Stimulated activated CD8-positive, alpha-beta memory T cell treated with anti-CD3 and anti-CD28 coated beads, Interleukin-2, amount 100 ng/mL, for 48 hours (primary cell): ENCODE measurements at regions not wholly inside any gene's neighbourhood (a gene's known extent, or its start where the extent isn't known, plus 50 kb on each side); places are given as distances from the start of the nearest gene placed in this dataset.

Source experiments
- DNase-seq, 2 donors: peaks; one replicate each; pipeline ENCODE4 v3.0.0-alpha.2; 2020; ENCODE audit warnings: low read depth in 2 of 2

DNA sequence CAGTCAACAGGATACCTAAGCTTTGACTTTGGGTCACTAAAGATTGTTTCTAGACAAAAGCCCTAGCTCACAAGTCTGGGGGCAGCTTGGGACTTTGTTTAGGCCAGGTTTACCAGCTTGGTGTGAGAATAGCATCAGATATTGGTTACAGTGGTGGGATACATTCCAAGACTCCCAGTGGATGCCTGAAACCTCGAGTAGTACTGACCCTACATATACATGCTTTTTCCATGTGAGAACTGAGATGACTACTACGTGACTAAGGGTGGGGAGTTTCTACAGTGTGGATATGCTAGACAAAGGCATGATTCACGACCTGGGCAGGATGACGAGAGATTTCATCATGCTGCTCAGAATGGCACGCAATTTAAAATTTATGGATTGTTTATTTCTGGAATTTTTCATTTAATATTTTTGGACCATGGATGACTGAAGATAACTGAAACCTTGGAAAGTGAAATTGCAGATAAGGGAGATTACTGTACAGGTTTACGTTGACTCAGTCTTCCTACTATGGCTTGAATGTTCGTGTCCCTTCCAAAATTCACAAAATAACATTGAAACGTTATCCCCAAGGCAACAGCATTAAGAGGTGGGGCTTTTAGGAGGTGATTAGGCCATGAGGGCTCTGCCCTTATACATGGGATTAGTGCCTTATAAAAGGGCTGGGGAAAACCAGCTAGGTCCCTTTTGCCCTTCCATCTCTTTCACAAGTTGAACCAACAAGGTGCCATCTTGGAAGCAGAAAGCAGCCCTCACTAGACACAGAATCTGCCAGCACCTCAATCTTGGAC lies 50.2 kb upstream of the CTAGE1 start:
- DNase-seq, result no peak

DNA sequence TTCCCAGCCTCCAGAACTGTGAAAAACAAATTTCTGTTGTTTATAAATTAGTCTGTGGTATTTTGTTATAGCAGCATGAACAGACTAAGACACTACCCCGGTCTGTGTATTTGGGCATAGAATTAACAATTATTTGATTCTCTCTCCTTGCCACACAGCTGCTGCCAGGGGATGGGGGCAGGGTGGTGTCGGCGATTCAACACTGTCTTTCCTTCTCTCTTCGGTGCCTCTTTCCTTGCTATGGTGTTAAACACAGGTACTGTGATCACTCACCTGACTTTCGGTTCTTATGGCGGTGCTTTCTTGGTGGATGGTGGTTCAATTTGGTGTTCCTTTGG lies 50.8 kb upstream of the CTAGE1 start:
- DNase-seq, result no peak

DNA sequence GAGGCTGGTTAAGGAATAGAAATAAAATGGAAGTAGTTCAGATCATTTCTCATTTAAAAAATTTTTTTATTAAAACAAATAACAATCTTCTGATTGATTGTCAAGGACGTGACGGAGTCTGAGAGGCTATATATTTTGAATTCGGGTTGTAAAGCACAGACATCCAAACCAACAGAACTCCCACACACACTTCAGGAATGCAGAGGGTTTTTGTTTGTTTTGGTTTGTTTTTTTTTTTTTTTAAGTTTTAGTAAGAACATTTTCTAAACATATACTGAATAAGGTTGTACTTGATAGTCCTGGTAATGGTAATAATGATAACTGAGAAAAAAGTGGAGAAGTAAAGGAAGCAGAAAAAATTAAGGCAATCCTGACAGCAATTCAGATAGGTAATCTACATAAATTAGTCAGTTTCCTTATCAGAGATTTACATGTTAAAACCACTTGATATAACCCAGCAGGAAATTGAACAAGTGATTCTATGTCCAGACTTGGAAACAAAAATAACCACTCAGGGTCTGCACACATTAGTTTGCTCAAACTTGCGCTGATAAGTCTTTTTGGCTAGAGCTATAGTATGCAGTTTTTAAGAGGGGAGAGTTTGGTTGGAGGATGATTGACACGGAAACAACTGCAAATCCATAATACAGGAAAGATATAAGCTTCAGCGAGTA lies 51.5 kb upstream of the CTAGE1 start:
- DNase-seq, result no peak

DNA sequence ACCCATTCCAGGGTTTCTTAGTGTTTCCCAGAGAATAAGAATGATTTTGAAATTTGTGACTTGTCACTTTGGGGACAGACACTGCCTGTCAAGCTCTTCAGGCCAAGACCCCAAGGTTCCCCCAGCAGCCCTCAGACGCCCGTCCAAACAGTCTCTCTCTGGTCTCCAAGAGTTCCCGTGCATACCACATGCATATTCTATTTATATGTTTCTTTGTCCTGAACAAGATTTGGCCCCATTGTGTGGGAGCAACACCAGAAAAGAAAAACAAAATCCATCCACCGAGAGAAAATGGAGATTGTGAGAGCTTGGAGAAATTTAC lies 52.2 kb upstream of the CTAGE1 start:
- no peak for DNase-seq

DNA sequence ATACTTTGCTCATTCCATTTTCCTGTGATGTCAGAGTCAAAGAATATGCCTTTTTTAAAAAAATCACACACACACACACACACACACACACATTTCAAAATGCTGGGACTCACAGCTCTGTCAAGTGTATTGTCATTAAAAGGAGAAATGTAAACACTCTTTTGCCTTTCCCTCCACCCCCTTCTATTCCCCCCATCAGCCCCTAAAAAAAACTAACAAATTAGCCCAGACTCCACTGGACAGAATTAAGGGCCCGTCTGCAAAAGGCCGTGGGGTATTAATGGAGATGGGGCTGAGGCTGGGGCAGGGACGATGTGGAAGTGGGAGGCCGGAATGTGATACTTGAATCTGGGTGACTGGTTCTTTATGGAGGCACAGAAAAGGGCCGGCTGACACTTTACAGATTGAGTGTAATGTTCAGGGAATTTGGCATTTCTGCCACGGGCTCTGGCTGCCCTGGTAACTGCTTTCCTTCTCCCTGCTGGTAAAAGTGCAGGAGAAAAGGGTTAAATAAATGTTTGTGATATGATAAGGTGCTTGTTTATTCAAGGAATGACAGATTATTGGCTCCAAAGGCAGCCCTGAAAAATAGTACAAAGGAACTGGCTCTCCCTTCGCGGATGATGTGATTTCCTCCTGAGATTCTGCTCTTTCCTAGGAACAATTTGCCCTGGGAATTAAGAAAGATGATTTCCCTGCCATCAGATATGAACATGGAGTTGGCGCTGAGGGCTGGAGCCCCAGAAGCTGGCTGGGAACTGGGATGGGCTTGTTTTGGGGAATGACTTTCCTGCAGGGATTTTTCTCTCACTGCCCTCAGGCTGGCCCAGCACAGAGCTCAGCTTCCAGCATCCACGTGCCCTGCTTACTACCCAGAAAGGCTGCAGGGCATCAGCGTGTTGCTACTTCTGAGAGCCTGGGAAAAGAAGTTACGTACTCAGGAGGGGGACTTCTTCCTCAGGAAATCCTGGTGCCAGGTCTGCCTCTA lies 52.8 kb upstream of the CTAGE1 start:
- DNase-seq, result no peak

DNA sequence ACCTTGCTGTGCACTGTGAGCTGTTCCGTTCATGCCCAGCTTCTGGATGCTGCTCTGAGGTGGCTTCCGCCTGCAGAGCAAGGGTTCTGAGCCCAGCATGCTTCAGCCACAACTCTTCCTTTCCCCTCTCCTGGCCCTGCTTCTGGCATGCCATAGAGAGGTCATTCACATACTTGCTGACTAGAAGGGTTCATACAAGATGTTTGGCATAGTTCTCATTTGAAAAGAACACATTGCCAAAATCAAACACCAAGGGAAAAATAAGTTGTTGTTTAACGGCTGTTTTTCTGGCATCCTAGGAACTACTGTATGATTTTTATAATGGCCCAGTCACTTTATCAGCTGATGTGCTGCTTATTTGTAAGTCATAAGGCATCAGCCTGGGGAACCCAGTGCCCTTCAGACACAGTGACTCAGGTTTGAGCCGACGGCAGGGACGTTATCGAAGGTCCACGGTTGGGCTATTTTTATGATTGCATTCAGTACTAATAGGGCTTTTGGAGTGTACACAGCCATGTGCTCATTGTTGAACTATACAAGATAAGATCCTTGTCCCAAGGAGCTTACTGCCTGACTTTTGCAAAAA lies 53.9 kb upstream of the CTAGE1 start:
- no peak for DNase-seq

DNA sequence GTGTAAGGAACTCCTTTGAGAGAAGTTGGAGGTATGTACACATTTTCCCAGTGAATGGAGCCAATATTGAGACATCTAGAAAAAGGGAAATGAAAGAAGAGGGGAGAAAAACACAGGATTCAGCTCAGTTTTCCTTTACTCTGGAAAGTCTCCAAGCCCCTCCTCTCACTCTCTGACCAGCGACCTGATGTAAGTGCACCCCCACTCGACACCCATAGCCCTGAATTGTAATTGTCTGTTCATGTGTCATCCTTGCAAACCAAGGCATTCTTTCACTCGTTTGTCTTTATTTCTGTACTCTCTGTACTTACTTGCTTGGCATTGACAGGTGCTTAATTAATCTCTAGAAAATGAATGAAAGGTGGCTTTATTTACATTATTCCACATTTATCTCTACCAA lies 55.7 kb upstream of the CTAGE1 start:
- no peak for DNase-seq

DNA sequence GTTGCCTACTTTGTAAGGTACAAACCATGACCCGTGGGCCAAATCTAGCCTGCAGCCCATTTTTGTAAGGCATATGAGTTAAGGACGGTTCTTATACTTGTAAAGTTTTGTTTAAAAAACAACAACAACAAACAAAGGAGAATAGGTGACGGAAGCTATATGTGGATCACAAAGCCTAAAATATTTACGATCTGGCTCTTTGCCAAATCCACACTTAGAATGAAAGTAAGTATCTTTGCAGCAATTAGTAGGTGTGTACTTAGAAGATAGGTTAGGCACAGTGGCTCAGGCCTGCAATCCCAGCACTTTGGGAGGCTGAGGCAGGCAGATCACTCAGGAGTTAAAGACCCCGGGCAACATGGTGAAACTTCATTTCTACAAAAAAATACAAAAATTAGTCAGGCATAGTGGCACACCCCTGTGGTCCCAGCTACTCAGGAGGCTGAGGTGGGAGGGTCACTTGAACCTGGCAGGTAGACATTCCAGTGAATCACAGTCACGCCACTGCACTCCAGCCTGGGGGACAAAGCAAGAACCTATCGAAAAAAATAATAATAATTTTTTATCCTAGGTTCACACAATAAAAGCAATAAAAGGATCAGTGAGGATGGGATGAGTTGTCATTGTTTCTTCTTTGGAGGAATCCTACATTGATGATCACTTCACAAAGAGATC lies 57.8 kb upstream of the CTAGE1 start:
- DNase-seq, result no peak

DNA sequence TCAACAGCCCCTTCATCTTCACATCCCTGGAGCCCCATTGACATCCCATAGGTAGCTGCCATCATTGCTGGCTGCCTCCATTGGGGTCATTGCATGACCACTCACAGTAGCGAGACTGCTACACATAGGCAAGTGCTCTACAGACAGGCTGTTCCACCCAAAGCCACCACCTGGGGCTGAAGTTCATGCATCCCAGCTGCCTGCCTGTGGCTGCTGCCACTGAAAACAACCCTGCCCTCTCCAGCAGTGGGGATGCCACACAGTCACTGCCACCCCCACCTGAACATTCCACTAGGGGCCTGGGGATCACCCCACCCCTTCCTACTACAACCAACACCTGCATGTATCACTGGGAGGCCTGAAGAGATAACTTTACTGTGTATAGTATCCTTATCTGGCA lies 59.5 kb upstream of the CTAGE1 start:
- DNase-seq, result no peak

DNA sequence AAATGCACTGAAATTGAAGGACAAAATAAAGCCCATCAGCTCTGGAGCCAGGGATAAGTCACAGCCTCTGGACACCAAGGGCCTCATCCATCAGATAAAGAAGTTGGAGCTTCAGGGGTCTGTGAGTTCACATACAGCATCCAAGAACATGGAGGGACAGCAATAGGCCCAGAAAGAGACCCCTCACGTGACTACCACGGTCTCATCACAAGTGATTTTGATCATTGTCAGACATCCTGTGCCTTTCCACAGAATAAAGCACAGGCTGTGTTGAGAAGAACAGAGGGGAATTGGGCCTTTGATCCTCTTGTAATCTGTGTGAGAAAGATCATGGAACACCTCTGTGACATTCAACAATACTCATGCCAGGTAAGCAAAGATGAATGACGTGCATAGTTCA lies 65.2 kb upstream of the CTAGE1 start:
- DNase-seq, result no peak

DNA sequence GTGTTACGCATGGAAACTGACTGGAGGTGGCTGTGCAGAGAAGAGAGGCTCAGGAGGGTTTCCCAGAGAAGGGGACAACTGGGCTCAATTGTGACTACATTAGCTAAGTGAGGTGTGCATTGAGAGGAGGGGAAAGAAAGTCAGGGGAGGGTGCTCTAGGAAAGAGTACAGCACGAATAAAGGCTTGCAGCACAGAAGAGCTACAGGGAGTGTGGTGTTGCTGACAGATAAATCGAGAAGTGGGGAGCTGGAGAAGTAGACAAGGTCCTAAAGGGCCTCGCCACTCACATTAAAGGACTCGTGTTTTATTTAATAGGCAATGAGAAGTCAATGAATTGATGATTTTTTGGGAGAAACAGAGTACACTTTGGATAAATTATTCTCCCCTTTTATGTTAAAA lies 65.7 kb upstream of the CTAGE1 start:
- DNase-seq, result no peak

DNA sequence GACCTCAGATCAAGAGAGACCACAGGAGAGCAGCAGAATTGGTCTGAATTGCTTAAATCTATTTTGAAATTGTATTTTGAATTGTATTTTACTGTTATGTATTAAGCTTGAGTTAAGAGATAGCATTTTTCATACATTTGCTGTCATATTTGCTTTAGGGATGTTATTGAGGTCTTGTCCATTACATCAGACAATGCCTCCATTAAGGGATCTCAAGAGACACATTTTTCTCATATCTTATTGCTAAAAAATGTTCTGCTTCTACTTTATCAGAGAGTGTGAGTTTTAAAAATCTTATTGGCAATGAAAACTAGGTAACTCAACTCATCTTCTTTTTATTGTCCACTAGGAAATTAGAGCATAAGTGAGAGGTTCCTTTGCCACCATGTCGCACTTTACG lies 66.8 kb upstream of the CTAGE1 start:
- no peak for DNase-seq

DNA sequence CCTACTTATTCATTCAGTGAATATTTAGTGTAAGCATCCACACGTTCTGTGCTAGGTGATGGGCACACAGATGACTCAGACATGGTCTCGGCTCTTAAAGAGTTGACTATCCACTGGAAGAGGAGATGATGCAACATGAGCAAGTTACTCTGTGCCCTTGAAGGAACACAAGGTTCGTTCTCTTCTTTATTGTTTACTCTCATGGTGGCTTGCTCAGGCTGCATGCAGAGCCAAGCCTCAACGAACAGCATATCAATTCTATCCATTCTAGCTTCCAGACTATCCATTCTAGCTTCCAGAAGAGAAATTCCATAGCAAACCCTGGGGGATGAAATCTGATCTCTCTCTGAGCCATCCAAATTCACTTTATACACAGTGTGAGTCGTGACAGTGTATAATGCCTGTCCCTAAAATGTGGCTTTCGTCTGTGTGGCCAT lies 68.1 kb upstream of the CTAGE1 start:
- no peak for DNase-seq

DNA sequence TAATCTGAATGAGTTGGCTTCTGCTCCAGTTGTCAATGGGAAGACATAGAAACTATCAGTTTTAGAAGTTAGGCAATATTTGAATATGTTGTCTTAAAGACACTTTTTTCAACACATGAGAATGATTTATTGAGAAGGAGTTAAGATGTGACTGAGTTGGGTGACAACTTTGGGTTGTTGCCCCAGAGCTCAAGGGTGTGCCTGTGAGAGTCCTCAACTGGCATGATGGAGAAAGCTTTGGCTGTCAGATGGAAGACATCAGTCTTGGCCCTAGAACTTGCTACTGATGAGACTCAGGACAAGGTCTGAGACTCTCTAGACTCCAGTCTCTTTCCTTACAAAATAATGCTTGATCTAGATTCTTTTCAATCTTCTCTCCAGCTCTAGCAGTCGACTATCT lies 69.0 kb upstream of the CTAGE1 start:
- DNase-seq, result no peak

DNA sequence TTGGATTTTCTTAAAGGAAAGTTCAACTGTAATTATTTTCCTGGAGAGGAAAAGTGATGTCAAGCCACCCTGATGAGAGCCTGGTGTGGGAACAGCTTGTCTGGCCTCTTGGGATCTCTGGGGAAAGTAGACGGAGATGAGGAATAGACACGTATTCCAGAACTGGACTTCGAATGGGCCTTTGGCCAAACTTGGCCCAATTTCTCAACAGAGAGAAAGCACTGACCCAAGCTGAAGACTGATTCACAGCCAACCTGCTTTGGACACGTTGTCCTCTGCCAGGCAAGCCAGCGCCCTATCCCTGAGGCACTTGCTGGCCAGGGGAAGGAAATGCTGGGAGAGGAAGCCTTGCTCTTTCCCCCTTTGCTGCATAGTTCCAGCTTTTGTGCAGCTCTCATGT lies 70.8 kb upstream of the CTAGE1 start:
- no peak for DNase-seq

DNA sequence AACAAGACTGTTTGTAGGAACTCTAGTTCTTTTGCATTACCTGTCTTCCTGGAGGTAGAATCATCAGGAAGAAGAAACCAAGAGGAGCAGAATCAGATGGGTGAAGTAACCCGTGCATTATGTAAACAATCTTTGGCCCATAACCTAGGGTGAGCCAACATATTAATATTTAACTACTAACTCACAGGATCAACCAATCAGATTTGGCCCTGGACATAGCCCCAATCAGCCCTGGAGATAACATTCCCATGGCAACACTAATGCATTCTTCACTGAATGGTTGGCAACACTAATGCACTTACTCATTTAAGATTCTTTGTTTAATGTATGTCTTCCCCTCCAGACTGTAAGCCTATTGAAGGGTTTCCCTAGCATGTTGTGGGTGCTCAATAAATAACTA lies 72.0 kb upstream of the CTAGE1 start:
- DNase-seq, result no peak

DNA sequence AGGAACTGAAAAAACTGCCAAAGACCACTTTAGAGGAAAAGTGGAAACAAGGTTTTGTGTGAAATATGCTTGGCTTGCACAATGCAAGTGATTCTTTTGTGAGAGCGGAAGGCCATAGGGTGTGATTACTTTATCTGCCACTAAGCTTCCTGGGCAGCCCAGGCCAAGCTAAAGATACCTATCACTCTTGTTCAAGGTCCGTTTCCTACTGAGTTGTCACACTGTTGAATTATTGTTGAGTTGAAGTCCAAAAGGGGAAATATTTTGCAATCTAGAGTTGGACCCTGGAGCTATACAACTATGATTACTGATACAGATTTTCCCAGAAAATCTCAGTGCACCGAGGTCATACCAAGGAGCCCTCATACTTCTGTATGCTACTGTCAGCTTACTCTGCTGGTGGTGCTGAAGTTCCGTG lies 72.7 kb upstream of the CTAGE1 start:
- no peak for DNase-seq

DNA sequence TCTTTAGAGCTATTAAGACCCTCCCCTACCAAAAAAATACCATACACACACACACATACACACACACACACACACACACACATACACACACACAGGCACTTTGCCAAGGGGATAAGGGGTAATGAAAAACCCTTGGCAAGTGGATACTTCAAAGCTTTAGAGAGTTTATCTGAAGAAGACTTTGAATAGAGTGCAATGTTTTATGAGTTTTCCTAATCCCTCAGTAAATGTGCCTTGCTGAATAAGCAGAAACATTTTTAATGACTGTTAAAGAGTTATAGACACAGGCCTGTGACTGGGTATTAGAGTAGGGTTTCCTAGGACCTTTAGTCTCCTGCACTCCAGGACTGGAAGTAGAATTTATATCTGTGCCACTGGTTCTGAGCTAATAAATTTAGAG lies 75.5 kb upstream of the CTAGE1 start:
- DNase-seq, result no peak

DNA sequence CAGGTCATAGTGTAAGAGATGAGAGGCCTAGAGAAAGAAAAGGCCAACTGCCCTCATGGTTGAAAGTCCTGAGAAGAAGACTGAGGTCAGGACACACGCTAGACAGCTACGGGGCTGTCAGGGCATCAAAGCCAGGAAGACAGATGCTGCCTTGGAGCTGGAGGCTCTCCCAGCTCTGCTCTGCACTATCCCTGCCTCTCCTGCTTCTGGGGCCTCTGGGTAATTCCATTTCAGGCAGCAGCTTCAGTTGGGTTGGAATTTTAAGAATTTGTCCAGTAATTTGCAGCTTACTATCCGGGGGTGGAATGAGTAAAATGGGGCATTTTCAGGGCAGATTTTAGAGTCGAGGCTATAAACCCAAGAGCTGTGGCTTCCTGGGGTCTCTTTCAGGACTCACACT lies 76.2 kb upstream of the CTAGE1 start:
- DNase-seq, result no peak

DNA sequence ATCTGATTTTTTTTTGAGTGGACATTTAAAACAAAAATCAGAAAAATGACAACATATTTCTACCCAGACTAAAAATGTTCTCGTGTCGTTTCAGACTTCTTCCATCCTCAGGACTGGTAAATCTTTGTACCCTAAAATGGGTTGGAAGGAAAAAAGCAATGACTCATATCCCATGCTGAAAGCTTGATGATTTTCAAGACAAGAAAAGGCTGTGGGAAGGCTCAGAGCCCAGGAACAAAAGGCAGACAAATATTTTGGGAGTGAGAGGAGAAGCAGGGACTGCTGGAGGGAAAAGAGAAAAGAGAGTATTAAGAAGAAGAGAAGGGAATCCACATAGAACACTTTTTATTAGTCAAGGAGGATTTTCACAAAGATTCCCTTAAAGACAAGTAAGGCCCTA lies 77.1 kb upstream of the CTAGE1 start:
- no peak for DNase-seq

DNA sequence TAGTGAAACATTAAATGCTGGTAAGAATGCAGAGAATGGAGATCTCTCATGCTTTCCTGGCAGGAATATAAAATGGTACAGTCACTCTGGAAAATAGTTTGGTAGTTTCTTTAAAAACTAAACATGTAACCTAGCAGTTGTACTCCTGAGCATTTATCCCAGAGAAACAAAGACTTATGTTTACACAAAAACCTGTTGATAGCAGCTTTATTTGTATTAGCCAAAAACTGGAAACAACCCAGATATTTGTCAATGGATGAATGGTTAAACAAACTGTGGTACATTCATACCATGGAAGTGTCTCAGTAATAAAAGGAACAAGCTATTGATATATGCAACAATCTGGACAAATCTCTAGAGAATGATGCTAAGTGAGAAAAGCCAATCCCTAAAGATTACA lies 81.7 kb upstream of the CTAGE1 start:
- DNase-seq, result no peak

DNA sequence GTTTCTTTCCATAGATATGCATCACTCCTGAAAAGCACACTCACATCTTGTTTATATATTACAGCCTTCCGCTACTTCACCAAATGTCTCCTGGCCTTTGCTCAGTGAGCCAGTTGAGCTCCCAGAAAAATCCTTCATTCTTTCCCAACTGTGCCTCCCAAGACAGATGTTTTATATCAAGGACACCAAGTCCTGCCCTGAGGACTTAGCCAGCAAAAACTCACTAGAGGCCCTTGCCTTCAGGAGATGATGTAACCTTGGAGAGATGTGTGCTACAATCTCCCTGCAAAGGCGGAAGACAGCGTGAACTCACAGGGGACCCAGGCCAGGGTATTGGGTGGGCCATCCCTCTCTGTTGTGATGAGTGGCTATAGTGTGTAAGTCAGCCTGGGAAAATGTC lies 86.1 kb upstream of the CTAGE1 start:
- DNase-seq, result no peak
